Medulla oblongata (tissue), 1 donor: ENCODE measurements at regions not wholly inside any gene's neighbourhood (a gene's known extent, or its start where the extent isn't known, plus 50 kb on each side); places are given as distances from the start of the nearest gene placed in this dataset.
"Not testable (repeated sequence)": the region's sequence is repeated elsewhere in the genome, so short reads cannot be mapped to it uniquely, and the experiment has no call there.

ENCODE experiments used
- DNase-seq: peaks from one replicate; pipeline ENCODE4 v3.0.0-alpha.2; 2015; ENCODE audit errors: extremely low spot score

DNA sequence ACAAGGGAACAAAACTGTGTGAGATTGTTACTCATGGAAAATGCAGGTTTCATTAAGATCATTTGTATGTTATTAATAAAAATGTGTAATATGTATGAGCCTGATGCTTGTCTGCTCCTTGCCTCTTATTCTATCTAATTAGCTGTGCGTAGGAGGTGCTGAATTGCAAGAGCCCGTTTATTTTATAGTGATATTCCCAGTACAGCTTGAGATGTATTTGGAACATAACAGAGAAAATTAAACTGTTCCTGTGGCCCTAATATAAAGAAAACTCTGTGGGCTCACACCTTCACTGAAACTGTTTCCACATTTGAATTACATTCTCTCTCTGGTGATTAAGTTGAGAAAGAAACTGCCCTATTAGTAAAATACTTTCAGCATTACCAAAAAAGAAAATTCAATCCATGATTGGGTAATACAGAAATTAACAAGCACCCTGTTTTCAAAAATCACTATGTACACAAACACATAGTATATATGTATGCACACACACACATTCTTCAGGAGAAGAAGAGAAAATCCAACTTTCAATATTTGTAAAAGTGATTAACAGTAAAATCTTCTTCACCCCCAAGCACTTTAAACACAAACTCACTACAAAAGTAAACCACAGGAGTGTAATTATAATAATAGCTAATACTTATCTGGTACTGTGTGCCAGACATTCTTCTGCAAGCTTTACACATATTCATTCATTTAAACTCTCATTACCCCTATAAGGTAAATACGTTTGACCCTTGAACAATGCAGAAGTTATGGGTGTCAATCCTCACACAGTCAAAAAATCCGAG, 233.2 kb downstream of the PHLDA1 start:
- DNase-seq = no peak

DNA sequence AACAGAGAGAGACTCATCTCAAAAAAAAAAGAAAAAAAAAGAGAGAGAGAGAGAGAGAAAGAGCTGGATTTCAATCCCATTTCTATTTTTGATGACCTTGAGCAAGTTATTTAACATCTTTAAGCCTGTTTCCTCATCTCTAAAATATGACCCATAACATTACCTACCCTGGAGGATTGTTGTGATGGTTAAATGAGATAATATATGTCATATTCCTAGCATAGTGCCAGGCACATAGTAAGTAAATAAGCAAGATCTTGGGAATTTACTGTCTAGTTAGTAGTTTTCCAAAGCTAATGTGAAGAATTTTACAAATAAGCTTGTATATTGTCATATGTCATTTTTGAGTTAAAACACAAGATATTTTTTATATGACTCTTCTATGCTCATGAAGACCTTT, 236.5 kb downstream of the PHLDA1 start:
- no peak for DNase-seq

DNA sequence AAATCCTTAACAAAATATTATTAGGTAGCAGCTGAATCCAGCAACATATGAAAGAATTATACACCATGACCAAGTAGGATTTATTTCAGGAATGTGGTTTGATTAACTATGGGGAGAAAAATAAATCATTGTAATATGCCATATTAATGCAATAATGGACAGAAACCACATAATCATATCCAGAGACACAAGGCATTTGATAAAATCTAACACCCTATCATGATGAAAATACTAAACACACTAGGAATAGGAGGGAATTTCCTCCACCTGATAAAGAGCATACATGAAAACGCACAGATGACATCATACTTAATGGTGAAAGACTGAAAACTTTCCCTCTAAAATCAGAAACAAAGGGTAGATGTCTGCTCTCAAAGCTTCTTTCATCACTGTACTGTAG, 238.9 kb downstream of the PHLDA1 start:
- DNase-seq = no peak

DNA sequence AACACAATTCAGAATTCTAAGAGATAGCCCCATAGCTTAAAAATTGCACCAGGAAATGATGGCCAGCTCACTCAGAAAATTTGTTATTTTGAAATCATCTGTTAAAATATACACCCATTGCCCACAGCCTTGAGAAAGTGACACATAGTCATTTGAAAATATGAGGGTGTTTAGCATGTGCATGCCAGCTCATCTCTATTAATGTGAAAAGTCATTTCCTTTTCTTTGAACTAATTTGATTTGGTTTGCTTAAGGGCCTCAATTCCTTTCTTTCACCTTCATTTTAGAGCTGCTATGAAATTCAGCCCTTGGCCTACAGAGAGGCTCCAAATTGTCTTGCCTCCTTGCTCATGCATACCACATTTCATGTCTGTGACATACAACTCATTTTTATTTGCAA, 241.4 kb downstream of the PHLDA1 start:
- DNase-seq = no peak

DNA sequence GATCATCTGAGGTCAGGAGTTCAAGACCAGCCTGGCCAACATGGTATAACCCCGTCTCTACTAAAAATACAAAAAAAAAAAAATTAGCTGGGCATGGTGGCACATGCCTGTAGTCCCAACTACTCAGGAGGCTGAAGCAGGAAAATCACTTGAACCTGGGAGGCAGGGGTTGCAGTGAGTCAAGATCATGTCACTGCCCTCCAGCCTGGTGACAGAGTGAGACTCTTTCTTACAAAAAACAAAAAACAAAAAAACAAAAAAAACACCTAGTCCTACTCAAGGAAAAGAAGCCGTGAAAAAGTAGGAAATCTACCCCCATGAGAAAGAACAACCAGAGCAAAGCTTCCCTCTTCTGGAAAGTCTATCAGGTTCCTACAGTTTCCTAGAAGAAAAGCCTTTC, 244.4 kb downstream of the PHLDA1 start:
- DNase-seq = not testable (repeated sequence)

DNA sequence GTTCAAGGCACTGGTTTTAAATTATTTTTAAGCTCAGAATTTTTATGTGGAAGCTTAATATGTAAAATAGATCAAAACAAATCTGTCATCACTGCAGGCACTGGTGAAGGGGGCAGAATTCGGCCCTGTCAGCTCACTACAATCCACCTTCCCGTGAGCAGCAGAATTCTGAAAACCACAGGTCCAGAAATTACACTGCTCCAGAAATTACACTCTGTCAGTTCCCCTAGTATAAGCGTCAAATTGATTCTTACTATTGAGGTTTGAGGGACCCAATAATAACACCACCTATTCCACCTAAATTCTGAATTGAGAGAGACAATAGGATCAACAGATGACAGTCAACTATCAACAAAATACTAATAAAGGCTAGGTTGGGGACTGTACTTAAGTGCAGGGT, 245.5 kb downstream of the PHLDA1 start:
- DNase-seq = no peak

DNA sequence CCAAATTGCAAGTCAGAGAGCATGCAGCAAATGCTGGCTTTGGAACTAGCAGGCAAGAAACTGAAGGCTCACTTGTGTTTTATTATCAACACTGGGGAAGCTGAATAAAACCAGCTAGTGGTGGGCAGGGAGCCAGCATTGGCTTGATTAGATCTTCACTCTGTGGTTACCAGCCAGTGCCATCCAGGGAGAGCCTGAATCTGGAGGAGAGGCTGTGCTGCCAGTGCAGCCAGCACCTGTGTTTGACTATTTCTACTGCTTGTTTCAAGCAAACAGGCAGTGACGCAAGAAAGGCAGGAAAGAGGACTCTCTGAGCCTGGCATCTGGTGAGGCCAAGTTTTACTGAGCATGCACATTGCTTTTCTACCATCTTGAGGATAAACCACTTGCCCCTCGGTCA, 247.0 kb downstream of the PHLDA1 start:
- DNase-seq = peak; percentile 14

DNA sequence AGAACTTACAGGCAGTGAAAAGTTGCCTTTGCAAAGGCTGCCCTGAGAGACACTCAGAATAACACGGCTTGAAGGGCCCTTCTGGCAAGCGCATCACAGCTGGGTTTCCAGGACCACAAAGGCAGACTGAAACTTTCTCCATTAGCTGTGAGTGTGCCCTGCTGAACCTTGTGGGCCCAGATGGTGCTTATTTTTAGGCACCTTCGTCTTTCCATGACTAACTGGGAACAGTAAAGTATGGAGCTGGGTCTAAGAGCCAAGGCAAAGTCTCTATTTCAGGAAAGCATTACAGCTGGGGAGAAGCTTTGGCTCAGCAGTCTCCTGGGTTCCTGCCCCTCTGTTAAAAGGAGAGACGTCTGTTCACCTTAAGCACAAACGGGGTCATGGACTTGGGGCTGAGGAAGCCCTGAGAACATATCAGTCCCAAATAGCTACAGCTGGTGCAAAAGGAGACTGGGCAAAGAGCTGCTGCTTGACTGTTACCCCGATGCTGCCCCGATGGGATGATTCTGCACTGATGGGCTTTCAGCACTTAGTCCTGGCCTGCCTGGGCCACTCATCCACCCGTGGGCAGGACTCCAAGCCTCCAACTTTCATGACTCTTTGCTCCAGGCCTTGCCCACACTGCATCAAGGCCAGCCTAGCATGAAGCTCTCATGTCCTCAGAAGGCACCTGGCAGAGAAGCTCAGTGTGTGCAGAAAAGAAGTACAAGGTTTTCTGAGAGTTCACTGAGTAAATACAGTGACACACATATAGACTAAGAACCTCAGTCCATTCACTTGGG, 248.3 kb downstream of the PHLDA1 start:
- DNase-seq = no peak

DNA sequence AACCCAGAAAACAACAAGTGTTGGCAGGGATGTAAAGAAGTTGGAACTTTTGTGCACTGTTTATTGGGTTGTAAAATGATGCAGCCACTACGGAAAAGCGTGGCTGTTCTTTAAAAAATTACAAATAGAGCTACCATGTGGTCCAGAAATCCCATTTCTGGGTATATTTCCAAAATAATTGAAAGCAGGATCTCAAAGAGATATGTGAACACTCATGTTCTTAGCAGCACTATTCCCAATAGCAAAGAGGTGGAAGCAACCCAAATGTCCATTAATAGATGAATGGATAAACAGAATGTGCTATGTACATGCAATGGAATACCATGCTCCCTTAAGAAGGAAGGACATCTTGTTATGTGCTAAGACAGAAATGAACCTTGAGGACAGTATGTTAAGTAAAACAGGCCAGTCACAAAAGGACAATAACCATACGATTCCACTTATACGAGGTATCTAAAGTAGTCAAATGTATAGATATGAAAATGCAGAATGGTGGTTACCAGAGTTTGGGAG, 249.5 kb downstream of the PHLDA1 start:
- no peak for DNase-seq

DNA sequence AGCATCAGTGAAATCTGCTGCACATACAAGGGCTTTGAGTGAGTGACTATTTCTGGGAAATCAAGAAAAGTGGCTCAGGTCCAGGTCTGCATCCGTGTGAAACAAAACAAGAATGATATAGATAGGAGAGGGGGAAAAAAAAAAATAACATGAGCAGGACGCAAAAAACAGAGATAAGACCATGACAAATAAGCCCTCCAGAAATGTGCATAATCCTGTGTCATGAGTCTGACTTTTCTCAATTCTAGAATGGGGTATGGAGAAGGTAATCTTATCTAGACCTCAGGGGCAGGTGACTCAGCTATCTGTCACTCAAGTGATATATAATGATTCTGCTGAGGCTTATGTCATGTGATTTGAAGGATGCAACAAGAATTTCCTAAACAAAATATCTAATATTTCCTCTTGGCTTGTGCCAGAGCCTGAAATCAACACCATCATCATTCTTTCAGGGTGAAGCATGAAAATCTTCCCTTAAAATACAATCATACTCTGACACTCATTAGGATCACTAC, 250.0 kb downstream of the PHLDA1 start:
- no peak for DNase-seq

DNA sequence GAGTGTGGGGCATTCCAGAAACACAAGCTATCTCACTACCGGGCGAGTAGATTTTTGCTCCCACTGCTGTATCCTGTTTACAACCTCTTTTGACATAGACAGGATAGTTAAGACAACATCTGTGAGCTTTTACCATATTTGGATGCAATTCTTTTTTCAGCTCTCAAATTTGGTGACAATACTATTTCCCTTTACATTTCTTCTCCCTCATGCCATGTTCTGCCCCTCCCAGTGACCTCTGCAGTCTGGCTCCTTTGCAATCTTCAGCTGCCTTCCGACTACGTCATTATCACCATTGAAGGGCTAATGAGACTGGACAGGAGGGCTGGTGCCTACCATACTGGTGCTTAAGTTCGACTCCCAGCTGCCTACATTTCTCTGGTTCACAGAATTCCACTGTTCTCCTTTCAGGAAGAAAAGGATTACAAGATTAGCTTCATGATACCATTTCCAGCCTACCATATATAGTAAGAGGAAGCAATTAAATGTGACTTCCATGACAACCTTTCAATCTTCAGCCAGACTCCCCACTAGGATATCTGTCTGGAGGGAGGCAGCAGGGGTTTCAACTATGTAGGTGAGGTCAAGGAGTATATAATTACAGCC, 251.6 kb downstream of the PHLDA1 start:
- no peak for DNase-seq

DNA sequence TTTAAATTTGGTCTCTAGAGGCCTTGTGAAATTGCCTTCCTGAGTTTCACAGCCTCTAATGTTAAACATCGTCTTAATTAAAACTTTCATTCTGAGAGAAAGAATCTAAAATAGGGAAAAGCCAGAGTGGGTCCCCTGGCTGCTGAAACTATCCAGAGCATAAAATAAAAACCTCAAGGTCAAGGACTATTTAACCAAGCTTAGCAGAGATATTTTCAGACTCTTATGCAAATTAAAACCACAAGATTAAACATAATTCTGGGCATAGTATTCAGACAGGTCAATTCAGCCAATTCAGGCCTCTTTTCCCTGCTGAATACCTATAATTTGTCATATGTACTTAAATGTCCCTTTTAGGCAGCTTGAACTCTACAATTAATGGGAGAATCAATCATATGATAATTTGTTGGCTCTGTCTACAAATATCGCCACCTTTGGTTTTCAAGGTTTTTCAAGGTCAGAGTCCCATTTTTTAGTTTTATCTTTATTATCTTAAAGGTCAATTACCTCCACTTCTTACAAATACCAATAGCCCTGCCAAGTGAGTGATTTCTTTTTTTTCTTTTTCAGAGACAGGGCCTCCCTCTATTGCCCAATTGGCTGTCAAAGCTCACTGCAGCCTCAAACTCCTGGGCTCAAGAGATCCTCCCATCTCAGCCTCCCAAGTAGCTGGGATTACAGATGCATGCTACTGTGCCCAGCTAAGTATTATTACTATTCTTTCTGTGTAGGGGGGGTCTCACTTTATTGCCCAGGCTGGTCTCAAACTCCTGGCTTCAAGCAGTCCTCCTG, 257.1 kb downstream of the PHLDA1 start:
- no peak for DNase-seq

DNA sequence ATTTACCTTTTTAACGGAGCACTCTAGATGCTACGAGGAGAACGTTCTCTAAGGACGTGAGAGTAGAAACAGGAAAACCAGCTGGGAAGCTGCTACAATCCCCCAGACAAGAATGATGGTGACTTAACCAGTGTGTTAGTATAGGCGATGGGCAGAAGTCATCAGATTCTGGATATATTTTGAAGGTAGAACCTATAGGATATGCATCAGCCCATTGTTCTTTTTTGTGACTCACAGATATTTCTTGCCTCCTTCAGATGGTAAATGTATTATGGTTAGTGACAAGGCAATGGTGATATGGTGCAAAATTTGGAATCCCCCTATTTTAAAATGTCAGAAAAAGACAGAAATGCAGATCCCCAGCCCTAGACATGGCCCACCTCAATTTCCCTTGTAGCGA, 258.2 kb downstream of the PHLDA1 start:
- DNase-seq = no peak

DNA sequence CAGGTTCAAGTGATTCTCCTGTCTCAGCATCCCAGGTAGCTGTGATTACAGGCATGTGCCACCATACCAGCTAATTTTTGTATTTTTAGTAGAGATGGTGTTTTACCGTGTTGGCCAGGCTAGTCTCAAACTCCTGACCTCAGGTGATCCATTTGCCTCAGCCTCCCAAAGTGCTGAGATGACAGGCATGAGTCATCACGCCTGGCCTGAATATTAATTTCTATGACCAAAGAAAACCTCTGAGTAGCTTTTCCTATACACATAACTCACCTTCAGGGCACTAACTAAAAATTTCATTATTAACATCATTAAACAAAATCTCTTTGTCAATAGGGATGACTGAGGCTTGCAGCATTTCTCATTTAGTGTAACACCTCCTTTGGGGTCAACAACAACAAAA, 259.6 kb upstream of the KRR1 start:
- DNase-seq = no peak

DNA sequence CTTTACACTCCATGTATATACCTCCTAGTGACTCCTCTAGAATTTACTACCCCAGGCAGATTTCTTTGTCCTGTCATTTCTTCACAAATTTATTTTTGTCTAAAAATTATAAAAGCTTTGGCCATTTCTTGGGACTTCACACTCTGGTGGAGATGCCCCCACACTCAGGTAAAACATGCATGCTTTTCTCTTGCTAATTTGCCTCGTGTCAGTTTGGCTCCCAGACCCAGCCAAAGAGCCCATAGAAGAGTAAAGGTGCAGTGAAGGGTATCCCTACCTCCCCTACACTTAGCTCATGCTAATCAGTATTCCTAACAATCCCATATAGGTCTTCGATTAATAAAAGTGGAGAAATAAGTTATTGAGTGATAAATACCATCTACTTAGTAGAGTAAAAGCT, 256.5 kb upstream of the KRR1 start:
- DNase-seq = no peak

DNA sequence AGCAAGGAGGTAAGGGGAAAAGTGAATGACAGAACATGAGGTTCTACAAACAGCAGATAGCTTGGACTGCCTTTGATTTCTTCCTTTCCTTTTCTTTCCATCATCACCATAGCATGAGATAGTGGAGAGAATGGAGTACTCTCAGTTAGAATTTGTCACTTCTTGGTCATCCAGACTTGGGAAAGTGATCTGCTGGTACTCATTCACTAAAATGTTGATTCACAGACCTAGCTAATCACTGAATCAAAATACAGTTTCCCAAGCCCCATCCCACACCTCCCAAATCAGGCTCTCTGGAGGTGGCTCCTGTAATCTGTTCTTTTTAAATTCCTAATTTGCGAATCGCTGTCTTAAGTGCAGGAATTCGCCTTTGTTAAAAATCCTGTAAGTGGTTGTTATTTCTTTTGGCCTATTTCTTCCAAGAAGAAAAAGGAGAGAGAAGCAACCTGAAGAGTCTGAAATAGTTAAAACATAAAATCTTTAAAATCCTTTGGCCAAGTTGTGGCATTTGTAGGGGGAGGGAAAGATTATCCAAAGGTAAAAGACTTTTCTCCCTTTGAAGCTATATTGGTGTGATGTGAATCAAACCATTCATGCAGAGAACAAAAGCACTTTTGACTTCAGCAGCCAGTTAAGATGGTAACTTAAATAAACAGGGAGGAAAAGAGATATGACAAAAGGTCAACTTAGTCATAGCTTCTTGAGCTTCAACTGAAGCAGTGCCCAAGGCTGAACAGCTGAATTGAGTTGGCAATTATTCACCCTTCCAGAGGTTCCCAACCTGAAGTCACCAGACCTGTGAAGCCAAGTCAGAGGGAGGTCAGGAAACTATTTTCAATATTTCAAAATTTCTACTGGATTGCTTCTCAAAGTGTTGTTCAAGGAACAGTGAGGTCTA, 255.1 kb upstream of the KRR1 start:
- DNase-seq = no peak

DNA sequence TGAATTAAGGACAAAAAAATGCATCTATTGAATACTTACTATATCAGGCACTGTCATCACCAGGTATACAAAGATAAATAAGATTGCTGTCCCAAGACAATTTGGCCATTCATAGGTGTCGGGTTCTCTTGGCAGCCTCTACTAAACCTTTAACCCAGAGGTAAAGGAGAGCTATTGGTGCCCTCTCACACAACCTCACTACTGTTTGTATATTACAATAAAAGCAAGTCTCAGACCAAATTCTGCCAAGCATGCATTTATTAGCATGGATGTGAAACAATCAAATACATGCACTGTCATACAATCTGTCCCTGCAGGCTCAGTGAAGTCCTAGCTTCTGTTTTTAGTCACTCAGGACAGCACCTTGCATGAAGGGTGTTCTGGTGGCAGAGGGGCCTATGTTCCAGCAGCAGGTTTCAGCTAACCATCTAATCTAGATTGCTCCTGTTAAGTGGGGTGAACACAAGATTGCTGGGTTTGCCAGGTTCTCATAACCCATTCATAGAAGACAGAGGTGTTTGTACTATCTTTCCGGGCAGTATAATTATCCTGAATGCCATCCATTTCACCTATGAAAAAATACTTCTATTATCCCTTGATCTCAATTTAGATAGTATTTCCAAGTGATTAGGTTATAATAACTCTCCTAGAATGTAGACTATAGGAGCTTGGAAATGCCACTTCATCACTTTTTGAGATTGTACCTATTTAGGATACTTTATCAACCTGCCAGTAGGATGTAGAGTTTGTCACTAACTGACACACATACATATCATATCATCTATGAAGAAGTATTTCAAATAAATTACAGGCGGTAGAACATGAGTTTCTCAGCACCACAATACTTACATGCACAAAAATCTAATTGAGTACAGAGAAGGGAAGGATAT, 254.0 kb upstream of the KRR1 start:
- DNase-seq = no peak

DNA sequence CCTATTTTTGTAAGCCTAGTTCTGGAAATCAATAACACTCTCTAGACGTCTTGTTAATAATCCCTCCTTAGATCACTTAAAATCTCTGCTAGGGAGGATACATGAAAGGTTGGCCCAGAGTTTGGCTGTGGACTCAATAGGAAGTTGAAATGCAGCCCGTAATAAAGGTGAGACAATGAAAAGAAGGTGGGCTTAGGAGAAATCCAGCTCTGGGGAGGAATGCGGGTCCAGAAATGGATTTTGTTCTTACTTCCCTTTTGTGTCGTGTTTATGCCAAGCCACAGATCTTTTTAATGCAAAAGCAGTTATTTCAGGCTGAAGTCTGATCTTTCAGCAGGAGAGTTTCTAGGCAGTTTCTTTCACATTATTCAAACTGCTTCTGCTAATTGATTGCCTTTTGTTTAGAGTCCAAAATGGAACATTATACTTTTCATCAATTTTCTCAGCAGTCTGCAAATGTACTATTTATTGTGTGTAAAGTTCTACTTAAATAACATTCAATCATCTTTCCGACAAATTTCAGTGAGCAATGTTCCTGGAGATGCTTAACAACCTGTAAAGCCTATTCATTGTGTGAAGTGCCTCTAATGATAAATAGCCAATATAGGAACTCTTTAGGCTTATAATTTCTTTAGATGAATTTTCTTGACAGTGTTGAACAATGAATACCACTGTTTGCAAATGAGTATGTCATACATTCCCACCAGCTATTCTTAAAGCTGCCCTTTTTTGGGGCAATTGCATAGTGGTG, 252.9 kb upstream of the KRR1 start:
- DNase-seq = no peak
